ENCODE measurements at regions not wholly inside any gene's neighbourhood (a gene's known extent, or its start where the extent isn't known, plus 50 kb on each side); places are given as distances from the start of the nearest gene placed in this dataset.

GRCh38 chr18:45464619-45465018, 150.7 kb upstream of the SLC14A2 start:
- H3K36me3 ChIP-seq = no peaks in the 10 kb centered on the region
- H3K4me1 ChIP-seq (ENCODE audit: control insufficient read depth in 1 of 2, insufficient read depth in 1 of 2, low read depth in 1 of 2, low read length in 1 of 2) = peaks cover 0 to 4% of the 10 kb centered on the region in 2 experiments
- no peaks in the 10 kb centered on the region for H3K27me3 ChIP-seq
- no peak for TF ChIP-seq CTCF (IDR thresholded peaks at IDR 0.05)
- no peak overlapping the region for H3K4me3 ChIP-seq (ENCODE audit: low read depth in 1 of 2, low read length in 1 of 2)
- H3K9me3 ChIP-seq = no peaks in the 10 kb centered on the region
- H3K27ac ChIP-seq = no peak overlapping the region

GRCh38 chr18:45467293-45467692, 148.0 kb upstream of the SLC14A2 start:
- Histone ChIP-seq H3K36me3 (no peaks in the 10 kb centered on the region), H3K4me3 (ENCODE audit: low read depth in 1 of 2, low read length in 1 of 2) (no peak overlapping the region), H3K27me3 (no peaks in the 10 kb centered on the region), H3K9me3 (no peaks in the 10 kb centered on the region), H3K27ac (no peak overlapping the region), H3K4me1 (ENCODE audit: control insufficient read depth in 1 of 2, insufficient read depth in 1 of 2, low read depth in 1 of 2, low read length in 1 of 2) (peaks cover 0 to 4% of the 10 kb centered on the region in 2 experiments)
- no peak for TF ChIP-seq CTCF (IDR thresholded peaks at IDR 0.05)

- TF ChIP-seq CTCF (IDR thresholded peaks at IDR 0.05) = no peak
- H3K4me1 ChIP-seq (ENCODE audit: control insufficient read depth in 1 of 2, insufficient read depth in 1 of 2, low read depth in 1 of 2, low read length in 1 of 2) = peaks cover 0 to 4% of the 10 kb centered on the region in 2 experiments
- no peaks in the 10 kb centered on the region for H3K9me3 ChIP-seq
- no peak overlapping the region for H3K4me3 ChIP-seq (ENCODE audit: low read depth in 1 of 2, low read length in 1 of 2)
- no peak overlapping the region for H3K27ac ChIP-seq
- H3K27me3 ChIP-seq = no peaks in the 10 kb centered on the region
- H3K36me3 ChIP-seq = no peaks in the 10 kb centered on the region
Observed at GRCh38 chr18:45467945-45468344, 147.3 kb upstream of the SLC14A2 start.

- no peaks in the 10 kb centered on the region for H3K9me3 ChIP-seq
- no peak overlapping the region for H3K4me3 ChIP-seq (ENCODE audit: low read depth in 1 of 2, low read length in 1 of 2)
- H3K36me3 ChIP-seq = no peaks in the 10 kb centered on the region
- H3K27me3 ChIP-seq = no peaks in the 10 kb centered on the region
- no peak for TF ChIP-seq CTCF (IDR thresholded peaks at IDR 0.05)
- no peaks in the 10 kb centered on the region for H3K4me1 ChIP-seq (ENCODE audit: control insufficient read depth in 1 of 2, insufficient read depth in 1 of 2, low read depth in 1 of 2, low read length in 1 of 2)
- no peak overlapping the region for H3K27ac ChIP-seq
Observed at GRCh38 chr18:45478889-45479288, 136.4 kb upstream of the SLC14A2 start.

GRCh38 chr18:45480219-45481015, 134.9 kb upstream of the SLC14A2 start:
- Histone ChIP-seq H3K4me3 (ENCODE audit: low read depth in 1 of 2, low read length in 1 of 2) (no peak overlapping the region), H3K36me3 (no peaks in the 10 kb centered on the region), H3K9me3 (no peaks in the 10 kb centered on the region), H3K4me1 (ENCODE audit: control insufficient read depth in 1 of 2, insufficient read depth in 1 of 2, low read depth in 1 of 2, low read length in 1 of 2) (no peaks in the 10 kb centered on the region), H3K27me3 (no peaks in the 10 kb centered on the region), H3K27ac (no peak overlapping the region)
- no peak for TF ChIP-seq CTCF (IDR thresholded peaks at IDR 0.05)

Measured in neutrophil (primary cell).